HCEC 1CT (cell line): ENCODE measurements at regions not wholly inside any gene's neighbourhood (a gene's known extent, or its start where the extent isn't known, plus 50 kb on each side); places are given as distances from the start of the nearest gene placed in this dataset.

Experiments used
- DNase-seq: peaks from one replicate; pipeline ENCODE4 v3.0.0-alpha.2; 2017

GRCh38 chr7:94054130-94054529, 50.0 kb upstream of the BET1 start:
- no peak for DNase-seq

- peak; percentile 3 for DNase-seq
Measured at GRCh38 chr7:94055963-94056362, 51.8 kb upstream of the BET1 start.

GRCh38 chr7:94056796-94057207, 52.6 kb upstream of the BET1 start:
- DNase-seq: peak; percentile 96

- DNase-seq: no peak
Measured at GRCh38 chr7:94057955-94058354, 53.8 kb upstream of the BET1 start.

- DNase-seq: no peak
Measured at GRCh38 chr7:94059746-94060145, 55.6 kb upstream of the BET1 start.

GRCh38 chr7:94060752-94061151, 56.6 kb upstream of the BET1 start:
- DNase-seq: peak; percentile 65

GRCh38 chr7:94061326-94061725, 57.2 kb upstream of the BET1 start:
- DNase-seq: no peak

- DNase-seq: no peak
Measured at GRCh38 chr7:94062372-94062771, 58.2 kb upstream of the BET1 start.

GRCh38 chr7:94064541-94065191, 60.5 kb upstream of the BET1 start:
- no peak for DNase-seq

- no peak for DNase-seq
Measured at GRCh38 chr7:94067047-94067446, 62.9 kb upstream of the BET1 start.

GRCh38 chr7:94067506-94067905, 63.4 kb upstream of the BET1 start:
- peak; percentile 29 for DNase-seq

GRCh38 chr7:94069162-94069739, 65.1 kb upstream of the BET1 start:
- peak; percentile 21 for DNase-seq

- DNase-seq: no peak
Measured at GRCh38 chr7:94080551-94080950, 76.4 kb upstream of the BET1 start.

- DNase-seq: no peak
Measured at GRCh38 chr7:94082126-94082525, 78.0 kb upstream of the BET1 start.

GRCh38 chr7:94087664-94088352, 83.7 kb upstream of the BET1 start:
- peak; percentile 81 for DNase-seq

- DNase-seq: peak; percentile 23
Measured at GRCh38 chr7:94088560-94088959, 84.4 kb upstream of the BET1 start.

- no peak for DNase-seq
Measured at GRCh38 chr7:94089806-94090205, 85.7 kb upstream of the BET1 start.

GRCh38 chr7:94092980-94093379, 88.8 kb upstream of the BET1 start:
- no peak for DNase-seq

- no peak for DNase-seq
Measured at GRCh38 chr7:94094298-94094697, 90.1 kb upstream of the BET1 start.

- DNase-seq: no peak
Measured at GRCh38 chr7:94095316-94096009, 91.3 kb upstream of the BET1 start.

- DNase-seq: no peak
Measured at GRCh38 chr7:94099679-94100078, 95.5 kb upstream of the BET1 start.

GRCh38 chr7:94100723-94101345, 96.7 kb upstream of the BET1 start:
- no peak for DNase-seq

- no peak for DNase-seq
Measured at GRCh38 chr7:94104301-94104700, 100.1 kb upstream of the BET1 start.
